HG02610 (cell line): ENCODE measurements at regions not wholly inside any gene's neighbourhood (a gene's known extent, or its start where the extent isn't known, plus 50 kb on each side); places are given as distances from the start of the nearest gene placed in this dataset.

ENCODE experiments used
- ATAC-seq: cut with Tn5 transposase; IDR thresholded peaks from one replicate; pipeline ENCODE4 v1.9.1; 2021; ENCODE audit warnings: mild to moderate bottlenecking, moderate library complexity; ENCODE audit not compliant: unreplicated experiment

- ATAC-seq: no peak
Observed at GRCh38 chr4:162239992-162240769, 76.4 kb upstream of the FSTL5 start.

- no peak for ATAC-seq
Observed at GRCh38 chr4:162237676-162238075, 73.9 kb upstream of the FSTL5 start.

- no peak for ATAC-seq
Observed at GRCh38 chr4:162234595-162234994, 70.8 kb upstream of the FSTL5 start.

GRCh38 chr4:162232349-162232748 is 68.5 kb upstream of the FSTL5 start:
- ATAC-seq: no peak

GRCh38 chr4:162229670-162230069 is 65.9 kb upstream of the FSTL5 start:
- ATAC-seq: no peak

GRCh38 chr4:162221148-162221547 is 57.3 kb upstream of the FSTL5 start:
- ATAC-seq: no peak
